Dermis blood vessel endothelial cell (primary cell): ENCODE measurements at regions not wholly inside any gene's neighbourhood (a gene's known extent, or its start where the extent isn't known, plus 50 kb on each side); places are given as distances from the start of the nearest gene placed in this dataset.

Experiments
- DNase-seq: peaks from one replicate; pipeline ENCODE4 v3.0.0; 2010

DNA sequence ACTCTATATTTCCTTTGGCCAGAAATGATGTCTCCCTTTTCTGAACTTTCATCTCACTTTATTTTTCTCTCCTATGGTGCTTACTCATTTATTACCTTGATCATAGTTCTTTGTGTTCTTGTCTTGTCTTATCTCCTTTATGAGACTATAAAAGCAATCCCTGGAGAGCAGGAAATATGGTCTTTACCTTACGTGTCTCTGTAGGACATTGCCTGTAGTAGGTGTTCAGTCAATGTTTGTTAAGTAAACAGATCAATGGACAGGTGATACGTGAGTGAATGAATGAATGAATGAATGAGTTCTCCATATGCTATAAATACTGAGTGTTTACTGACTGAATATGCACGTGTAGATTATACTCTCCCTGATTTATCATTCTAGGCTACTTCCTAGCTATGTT is 193.7 kb upstream of the HMGA2 start:
- no peak for DNase-seq

DNA sequence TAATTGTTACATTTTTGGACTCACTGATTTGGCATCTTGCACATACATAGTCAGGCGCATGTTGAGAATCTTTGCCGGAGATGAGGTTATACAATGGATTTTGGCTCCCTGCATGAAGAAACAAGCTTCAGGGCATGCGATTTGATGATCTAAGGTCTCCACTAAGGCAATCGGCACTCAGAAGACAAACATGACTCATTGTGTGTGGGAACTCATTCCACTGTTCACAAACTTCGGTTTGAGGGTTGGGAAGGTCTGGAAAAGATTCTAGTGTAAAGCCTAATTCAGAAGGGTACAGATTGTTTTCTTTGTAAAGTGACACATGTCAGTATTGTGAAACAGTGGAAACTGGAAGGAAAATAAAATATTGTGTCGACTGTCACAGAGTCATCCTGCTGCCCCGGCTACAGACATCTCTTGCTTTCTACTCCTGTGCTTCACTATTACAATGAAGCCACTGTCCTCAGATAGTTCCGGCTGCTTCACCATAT is 192.6 kb upstream of the HMGA2 start:
- peak; percentile 95 for DNase-seq

DNA sequence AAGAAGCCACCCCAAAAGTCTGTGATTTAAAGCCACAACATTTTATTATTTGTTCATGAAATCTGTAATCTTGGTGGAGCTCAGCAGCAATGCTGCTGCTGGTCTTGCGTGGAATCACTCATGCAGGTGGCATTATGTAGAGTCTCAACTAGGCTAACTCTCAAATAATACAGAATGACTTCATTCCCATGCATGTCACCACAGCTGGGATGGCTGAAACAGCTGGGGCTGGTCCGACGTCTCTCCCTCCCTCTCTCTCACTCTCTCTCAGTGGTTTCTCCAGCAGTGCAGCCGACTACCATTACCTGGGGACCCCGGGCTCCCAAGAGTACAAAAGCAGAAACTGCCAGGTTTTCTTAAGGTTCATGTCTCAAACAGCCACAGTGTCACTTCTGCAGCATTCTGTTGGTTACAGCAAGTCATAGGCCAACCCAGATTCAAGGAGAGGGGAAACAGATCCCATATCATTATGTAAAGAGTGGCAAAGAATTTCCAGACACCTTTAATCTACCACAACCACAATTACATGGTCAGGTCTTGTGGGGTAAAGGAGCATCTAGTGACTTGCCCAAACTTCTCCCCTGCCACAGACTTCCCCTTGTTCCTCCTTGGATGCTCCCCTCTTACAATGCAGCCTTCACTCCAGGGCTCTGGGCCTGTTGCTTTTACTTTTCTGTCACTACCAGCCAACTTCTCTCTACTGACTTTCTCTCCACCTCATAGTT is 192.0 kb upstream of the HMGA2 start:
- DNase-seq: peak; percentile 31

DNA sequence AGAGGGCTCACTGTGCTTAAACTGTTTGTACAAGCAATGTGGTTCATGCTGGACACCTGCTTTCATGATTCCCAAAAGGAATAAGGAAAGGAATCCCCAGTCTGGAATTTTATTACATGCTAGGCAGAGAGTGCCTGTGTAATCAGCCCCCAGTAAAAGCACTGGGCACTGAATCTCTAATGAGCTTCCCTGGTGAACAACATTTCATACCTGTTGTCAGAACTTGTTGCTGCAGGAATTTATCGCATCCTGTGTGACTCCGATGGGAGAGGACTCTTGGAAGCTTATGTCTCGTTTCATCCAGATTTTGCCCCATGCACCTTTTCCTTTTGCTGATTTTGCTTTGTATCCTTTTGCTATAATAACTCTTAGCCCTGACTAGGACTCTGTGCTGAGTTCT is 190.2 kb upstream of the HMGA2 start:
- no peak for DNase-seq

DNA sequence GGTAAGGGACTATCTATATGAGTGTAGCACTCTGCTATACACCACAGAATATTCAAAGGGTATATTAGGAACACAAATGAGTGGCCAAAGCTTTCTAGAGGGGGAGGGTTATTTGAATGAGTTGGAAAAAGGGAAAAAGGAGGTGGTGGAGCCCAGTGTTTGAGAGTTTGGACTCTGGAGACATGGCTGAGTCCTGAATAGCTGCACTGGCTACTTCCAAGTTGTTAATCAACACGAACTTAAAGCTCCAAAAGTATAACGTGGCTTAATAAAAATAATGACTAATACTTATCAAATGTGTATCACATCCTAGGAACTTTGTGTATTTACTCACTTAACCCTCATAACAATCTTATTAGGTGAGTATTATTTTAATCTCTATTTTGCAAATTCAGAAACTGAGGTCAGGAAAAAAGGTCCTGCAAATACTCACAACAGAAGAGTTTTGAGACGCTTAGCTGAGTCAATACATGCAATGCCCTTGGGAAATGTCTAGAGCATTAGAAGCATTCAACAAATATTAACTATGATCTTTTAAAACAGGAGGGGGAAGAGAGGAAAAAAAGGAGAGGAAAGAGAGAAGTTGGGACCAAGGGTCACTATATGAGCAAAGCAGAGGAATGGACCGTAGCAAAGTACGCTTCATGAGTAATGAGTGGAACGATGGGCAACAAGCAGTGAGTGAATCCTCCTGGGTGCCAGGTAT is 189.5 kb upstream of the HMGA2 start:
- peak; percentile 48 for DNase-seq

DNA sequence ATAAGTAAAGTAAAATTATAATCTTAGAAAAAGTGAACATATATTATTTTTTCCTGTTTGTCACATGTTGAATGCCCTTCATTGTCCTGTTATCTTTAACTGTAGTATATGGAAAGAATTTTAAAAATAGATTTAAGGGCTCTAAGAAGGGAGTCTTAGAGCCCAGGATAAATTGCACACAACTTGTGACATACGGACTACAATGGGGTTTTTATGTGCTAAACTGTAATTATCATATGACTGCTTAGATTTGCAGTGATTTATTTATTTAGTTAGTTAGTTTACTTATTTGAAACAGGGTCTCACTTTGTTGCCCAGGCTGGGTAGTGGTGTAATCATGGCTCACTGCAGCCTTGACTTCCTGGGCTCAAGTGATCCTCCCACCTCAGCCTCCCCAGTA is 187.8 kb upstream of the HMGA2 start:
- DNase-seq: no peak

DNA sequence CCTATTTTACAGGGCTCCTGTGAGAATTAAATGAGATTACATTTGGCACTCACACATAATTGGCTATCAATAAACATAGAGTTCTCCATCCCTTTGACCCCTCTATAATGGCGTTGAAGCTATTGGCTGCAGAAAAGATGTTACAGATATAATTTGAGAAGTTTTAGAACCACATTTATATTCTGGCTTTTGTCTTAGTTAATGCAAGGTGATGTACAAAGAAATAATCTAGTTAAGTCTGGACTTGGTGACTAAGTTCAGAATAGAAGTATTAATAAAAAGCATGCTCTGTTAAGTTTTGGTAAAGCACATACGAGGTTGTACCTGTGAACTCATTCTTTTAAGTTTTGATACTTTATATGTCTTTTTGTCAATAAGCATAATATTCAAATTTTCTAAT is 187.1 kb upstream of the HMGA2 start:
- no peak for DNase-seq

DNA sequence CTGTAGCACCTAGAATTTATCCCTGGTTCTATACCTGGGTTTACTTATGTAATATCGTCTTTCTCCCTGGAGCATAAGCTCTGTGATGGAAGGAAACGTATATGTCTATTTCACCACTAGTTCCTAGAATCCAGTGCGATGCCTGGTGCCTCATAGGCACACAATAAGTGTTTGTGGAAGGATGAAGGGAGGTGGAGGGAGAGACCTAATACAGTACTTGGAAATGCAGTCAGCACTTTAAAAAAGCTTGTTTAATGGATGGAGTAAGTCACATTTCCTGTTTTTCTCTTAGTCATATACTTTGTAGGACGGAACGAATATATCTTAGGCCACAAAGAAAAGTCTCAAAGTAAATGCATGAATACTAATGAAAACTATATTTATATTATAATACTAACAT is 186.5 kb upstream of the HMGA2 start:
- DNase-seq: peak; percentile 71

DNA sequence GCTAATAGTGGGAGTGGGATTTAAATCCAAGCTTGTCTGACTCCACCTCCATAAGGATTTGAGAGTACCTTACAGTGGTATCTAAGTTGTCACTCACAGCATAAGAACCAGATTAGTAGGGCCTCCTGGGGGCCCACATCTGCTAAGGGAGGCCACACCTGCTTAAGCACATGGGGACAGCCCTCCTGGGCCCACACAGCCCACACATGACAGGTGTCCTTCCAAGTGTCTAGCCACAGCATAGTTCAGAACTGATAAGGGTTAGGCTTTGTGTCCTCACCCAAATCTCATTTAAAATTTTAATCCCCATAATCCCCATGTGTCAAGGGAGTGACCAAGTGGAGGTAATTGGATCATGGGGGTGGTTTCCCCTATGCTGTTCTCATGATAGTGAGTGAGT is 186.0 kb upstream of the HMGA2 start:
- DNase-seq: no peak

DNA sequence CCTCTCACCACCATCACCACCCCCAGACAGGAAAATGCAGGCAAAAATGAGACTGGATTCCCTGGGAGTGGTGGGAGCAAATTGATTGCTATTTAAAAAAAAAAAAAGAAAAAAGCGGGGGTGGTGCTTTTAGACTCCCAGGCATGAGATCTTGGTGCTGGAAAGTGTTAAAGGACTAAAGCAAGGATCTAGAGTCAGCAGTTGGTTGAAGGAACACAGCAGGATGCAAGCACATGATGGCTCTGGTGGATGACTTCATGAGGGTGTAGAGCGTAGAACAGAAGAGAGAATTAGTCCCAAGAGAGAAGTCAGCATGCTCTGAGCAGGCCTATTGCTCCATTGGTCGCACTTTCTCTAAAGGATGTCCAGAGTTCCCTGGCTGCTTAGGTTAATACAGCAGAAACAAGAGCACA is 183.8 kb upstream of the HMGA2 start:
- no peak for DNase-seq

DNA sequence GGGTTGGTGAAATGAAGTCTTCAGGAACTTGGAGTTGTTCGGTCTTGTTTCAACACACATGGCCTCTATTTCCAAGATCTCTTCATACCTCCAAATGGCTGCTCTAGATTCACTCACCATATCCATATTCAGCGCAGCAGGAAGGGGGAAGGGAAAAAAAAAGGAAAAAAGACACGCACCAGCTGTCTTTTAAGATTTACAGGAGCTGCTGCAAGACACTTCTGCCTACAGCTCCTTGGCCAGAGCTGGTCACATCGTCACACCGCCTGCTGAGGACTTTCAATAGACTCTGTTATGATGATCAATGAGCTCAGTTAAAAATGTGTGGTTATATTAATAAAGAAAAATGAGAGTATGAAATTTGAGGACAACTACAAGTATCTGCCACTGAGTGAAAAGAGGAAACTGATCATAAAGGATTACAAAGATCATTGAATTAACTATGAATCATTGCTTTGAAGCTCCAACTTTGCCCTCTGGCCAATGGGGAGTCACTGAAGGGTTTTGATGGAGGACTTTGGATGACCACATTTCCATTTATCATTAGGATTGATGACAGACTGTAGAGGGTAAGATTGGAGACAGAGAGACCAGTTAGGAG is 182.1 kb upstream of the HMGA2 start:
- no peak for DNase-seq

DNA sequence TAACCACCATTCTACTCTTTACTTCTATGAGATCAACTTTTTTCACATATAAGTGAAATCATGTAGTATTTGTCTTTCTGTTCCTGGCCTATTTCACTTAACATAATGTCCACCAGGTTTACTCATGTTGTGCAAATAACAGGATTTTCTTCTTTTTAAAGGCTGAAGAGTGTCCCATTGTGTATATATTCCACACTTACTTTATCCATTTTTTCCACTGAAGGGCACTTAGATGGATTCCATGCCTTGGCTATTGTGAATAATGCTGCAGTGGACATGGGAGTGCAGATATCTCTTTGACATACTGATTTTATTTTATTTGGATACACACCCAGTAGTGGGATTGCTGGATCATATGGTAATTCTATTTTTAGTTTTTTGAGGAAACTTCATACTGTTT is 181.1 kb upstream of the HMGA2 start:
- no peak for DNase-seq

DNA sequence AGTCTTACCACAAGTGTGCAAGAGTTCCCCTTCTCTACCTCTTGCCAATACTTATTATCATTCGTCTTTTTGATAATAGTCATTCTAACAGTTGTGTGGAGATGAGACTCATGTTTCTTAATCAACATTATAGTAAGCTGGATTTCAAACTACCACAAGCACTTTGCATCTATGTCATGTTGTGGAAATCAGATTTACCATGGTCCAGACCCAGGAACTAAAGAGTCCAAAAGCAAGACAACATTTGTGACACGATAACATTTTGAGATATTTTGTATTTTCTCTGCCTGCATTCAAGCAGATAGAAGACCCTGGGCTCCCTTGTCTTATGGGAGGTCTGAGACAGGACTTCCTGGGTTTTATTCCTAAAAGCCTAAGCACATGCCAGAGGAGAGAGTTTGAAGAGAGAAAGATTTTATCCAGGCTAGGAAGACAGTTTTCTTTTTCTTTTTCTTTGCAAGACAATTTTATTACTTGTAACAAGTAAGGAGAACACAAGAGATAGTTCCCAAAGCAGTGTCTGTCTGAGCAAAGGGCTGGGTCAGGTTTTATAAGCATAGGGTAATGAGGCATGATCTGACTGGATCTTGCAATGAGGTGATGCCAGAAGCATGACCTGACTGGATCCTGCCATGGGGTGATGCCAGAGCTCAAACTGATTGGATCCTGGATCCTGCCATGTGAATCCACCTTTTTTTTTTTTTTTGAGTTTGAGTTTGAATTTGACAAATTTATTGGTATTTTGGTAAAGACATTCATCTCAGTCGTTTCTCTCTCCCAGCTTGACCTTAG is 180.5 kb upstream of the HMGA2 start:
- DNase-seq: no peak

DNA sequence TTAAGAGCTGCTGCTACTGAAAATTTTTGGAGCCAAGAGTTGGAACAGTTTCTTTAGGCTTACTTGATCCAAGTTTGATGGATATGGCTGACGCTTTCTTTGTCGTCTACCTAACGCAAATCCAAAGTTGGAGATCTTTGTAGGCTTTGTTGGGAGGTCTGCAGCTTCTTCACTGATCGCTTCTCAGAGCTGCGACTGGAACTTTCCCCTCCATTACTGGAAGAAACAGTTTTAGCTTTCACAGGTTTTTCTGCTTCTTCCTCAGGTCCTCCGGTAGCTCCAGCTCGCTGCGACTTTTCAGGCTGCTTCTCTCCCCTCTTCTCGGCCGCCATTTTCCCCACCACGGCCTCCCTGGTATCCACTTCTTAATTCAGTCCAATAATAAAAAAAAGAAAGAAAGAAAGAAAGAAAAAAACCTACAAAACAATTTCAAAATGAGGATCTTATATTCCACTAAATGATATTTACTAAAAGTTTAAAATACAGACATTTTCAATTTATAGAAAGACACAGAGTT is 178.1 kb upstream of the HMGA2 start:
- no peak for DNase-seq

DNA sequence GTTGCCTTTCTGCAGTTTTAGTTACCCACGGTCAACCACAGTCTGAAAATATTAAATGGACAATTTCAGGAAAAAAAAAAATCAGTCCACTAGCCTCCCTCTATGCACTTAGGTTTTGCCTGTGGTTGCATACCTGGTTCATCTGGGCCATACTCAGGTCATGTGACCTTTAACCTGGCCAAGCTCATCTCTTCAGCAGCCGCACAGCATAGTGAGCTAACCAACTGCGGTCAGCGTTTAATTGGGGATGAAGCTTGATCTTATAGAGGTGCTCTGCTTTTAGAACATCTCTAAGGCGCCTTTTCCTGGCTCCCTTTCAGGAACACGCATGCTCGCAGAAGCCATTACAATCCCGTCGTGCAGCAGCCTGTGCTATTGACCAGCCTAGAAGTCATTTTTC is 177.2 kb upstream of the HMGA2 start:
- no peak for DNase-seq

DNA sequence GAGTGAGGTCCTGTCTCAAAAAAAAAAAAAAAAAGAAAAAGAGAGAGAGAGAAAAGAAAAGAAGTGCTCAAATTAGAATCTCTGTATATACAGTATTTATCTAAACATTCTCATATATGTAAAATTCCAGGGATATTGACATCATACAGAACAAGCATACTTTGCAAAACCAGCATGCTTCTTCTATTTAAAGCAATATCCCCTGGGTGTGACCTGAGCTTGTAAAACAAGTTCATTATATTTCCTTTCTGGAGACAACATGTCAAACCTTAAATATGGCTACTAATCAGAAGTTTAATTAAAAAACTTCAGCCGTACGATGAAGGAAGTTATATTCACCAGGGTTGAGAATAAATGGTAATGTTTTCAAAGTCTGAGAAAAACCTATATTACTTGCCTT is 175.8 kb upstream of the HMGA2 start:
- no peak for DNase-seq

DNA sequence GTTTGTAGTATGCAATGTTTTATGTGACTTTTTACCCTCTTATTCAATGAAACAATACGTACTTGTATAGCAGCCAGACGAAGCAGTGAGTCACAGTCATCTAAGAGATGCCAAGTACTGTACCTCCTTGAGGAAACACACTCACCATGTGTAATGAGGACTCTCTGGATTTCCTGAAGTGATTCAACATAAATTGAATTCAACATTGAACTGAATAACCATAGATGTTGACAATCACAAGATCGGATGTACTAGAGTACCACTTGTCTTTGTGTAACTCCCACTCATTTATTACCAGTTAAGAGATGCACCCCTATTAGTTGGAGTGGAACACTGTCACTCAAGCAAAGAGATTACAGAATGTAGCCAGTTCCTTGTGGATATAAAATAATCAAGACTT is 175.2 kb upstream of the HMGA2 start:
- DNase-seq: peak; percentile 99

DNA sequence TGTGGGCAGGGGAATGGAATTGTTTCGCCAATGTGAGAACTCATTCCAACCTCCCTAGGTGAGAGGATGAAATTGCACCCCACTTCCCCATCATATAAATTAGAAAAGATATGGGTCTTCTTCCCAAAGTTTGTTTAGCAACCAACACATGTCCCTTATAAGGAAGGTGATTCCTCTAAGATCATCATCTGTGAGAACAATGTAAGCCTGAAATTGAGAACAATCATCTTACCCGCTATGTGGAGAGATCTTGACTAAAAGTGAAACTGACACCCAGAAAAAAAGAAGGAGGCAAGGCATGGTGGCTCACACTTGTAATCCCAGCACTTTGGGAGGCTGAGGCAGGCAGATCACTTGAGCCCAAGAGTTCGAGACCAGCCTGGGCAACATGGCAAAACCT is 173.2 kb upstream of the HMGA2 start:
- no peak for DNase-seq

DNA sequence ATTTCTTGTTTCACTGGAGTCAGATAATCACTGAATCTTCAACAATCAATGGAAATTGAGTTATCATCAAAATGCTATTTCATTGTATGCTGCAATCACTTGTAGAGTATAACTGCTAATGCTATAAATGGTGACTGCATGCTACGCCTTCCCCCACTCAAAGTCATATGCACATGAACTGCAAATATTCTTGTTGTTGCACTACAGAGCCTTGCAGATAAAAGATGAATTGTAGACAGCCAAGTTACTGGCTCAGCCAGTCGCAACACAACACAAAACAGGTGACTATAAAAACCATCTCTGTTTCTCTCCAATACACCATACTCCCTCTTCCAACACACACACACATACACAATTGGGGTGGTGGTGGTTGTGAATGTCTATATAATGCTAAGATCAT is 171.0 kb upstream of the HMGA2 start:
- no peak for DNase-seq

DNA sequence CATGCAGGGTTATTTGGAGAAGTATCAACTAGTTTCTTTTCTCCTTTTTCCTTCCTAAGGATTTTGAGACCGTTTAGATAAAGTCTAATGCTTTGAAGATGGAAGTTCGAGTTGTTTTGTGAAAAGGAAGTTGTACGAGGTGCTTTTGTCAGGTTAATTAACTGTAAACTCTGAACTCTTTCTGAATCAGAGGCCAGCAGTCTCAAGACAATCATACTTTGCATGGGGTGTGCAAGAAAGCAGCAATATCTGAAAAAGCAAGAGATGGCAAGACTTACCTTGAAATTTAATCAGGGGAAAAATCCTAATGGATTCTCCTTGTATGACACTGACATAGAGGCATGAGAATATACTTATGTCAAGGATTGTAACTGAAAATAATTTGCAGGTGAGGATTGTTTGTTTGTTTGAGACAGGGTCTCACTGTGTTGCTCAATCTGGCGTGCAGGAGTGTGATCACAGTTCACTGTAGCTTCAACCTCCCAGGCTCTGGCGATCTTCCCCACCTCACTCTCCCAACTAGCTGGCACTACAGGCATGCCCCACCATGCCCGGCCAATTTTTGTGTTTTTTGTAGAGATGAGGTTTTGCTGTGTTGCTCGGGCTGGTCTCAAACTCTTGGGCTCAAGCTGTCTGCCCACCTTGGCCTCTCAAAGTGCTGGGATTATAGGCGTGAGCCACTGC is 170.2 kb upstream of the HMGA2 start:
- DNase-seq: no peak

DNA sequence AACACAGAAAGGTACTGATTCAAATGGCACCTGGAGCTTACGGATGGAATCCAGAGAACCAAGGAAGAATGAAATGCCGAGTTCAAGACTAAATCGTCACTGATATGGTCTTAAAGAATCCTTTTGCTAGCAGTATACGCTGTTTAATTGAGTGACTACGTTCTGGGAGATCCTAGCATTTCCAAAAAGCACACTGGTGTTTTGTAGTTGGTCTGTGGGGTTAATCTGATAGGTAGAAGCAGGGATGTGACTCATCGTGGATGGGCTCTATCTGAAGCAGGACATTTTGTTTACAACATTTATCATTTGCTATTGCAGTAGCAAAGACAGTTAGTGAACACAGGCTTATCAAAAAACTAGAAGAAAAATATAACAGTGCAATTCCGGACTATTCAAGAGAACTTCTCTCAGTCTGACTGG is 169.2 kb upstream of the HMGA2 start:
- peak; percentile 60 for DNase-seq

DNA sequence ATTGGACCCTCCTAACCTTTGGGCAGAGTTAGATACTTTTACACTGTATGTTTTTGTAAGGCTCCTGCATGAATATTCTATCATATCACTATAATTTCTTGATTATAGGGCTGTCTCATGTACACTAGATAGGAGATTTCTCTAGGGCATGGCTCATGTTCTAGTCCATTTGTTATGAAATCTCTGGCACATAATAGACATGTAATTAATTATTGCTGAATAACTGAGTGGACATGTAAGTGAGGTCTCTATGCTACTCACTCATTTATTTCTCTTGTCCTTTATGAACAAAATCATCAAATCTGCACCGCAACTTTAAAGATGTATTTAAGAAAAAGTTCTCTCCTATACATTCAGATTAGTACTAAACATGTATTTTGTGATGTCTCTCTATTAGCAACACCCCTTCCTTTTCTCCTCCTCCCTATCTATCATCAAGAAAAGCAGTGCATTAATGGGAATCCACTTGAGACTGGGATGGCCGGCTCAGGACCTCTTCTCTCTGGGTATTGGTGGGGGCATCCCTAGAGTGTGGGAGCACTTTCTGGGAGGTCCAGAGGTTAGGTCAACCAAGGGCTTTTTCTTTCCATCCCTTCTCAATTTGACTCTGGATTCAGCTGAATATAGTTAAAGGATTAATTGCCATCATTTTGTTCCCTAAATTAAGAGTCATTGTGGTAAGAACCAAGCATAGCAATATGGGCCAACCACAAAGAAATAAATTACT is 168.0 kb upstream of the HMGA2 start:
- no peak for DNase-seq
